IMR-90 (cell line): ENCODE measurements at regions not wholly inside any gene's neighbourhood (a gene's known extent, or its start where the extent isn't known, plus 50 kb on each side); places are given as distances from the start of the nearest gene placed in this dataset.

ENCODE experiments used
- ATAC-seq: fragments of 200-7000 bp; cut with Tn5 transposase; 2 replicates; pipeline ENCODE4 v1.9.1; 2020; ENCODE audit warnings: low read depth, mild to moderate bottlenecking, moderate library complexity
- BruUV-seq: library from RNA; stranded (reverse); fragments of 400-500 nt; replicated peaks from 2 replicates; lab custom pipeline; 2021; lab: Mats Ljungman, UMichigan
- CTCF ChIA-PET: fragments of 300-600 bp; formaldehyde crosslinking; extraction: SDS; loops from one replicate; lab custom pipeline; 2021; ENCODE audit warnings: antibody characterized with exemption; lab: Yijun Ruan, JAX
- POLR2A ChIA-PET: fragments of 300-600 bp; sonication (Branson Sonifier 250); formaldehyde crosslinking; loops from one replicate; lab custom pipeline; 2022; ENCODE audit warnings: antibody characterized with exemption; ENCODE audit not compliant: unreplicated experiment; lab: Charles Lee
- DNase-seq: peaks from one replicate; pipeline ENCODE4 v3.0.0; 2013
- H2AFZ ChIP-seq: replicated peaks from 2 replicates; pipeline ENCODE3; 2013; ENCODE audit warnings: low read length, mild to moderate bottlenecking; ENCODE audit not compliant: poor library complexity
- H2AK5ac ChIP-seq: 2 replicates; pipeline ENCODE4 v1.6.1; 2013; ENCODE audit warnings: low read depth, low read length, inconsistent platforms
- H2AK9ac ChIP-seq: replicated peaks from 2 replicates; pipeline ENCODE3; 2013; ENCODE audit warnings: mild to moderate bottlenecking, low read depth, low read length, moderate library complexity; ENCODE audit not compliant: poor library complexity
- H2BK120ac ChIP-seq: 2 replicates; pipeline ENCODE4 v1.6.1; 2013; ENCODE audit warnings: low read depth, low read length, inconsistent platforms
- H2BK15ac ChIP-seq: 3 replicates; pipeline ENCODE4 v1.6.1; 2013; ENCODE audit warnings: low read depth, low read length, inconsistent platforms
- H2BK20ac ChIP-seq: 2 replicates; pipeline ENCODE4 v1.6.1; 2013; ENCODE audit warnings: low read depth, mild to moderate bottlenecking, inconsistent platforms, low read length, moderate library complexity
- H2BK5ac ChIP-seq: 2 replicates; pipeline ENCODE4 v1.6.1; 2013; ENCODE audit warnings: mild to moderate bottlenecking, low read depth, low read length, inconsistent platforms; ENCODE audit not compliant: poor library complexity, severe bottlenecking
- H3K14ac ChIP-seq: replicated peaks from 2 replicates; pipeline ENCODE4 v1.6.1; 2013; ENCODE audit warnings: low read depth, low read length, inconsistent platforms
- H3K18ac ChIP-seq: 2 replicates; pipeline ENCODE4 v1.6.1; 2013; ENCODE audit warnings: low read depth, low read length, control low read depth
- H3K23ac ChIP-seq: 2 replicates; pipeline ENCODE4 v1.6.1; 2013; ENCODE audit warnings: low read depth, low read length, inconsistent platforms
- H3K27ac ChIP-seq: 2 replicates; pipeline ENCODE4 v1.5.1; 2013; ENCODE audit warnings: mild to moderate bottlenecking, control low read depth, low read length; ENCODE audit not compliant: insufficient read depth
- H3K27me3 ChIP-seq: 2 replicates; pipeline ENCODE4 v1.6.1; 2013; ENCODE audit warnings: low read length; ENCODE audit not compliant: control insufficient read depth, insufficient read depth
- H3K36me3 ChIP-seq: 2 replicates; pipeline ENCODE4 v1.6.1; 2013; ENCODE audit warnings: low read length, mixed read lengths; ENCODE audit not compliant: control insufficient read depth, insufficient read depth
- H3K4ac ChIP-seq: 2 replicates; pipeline ENCODE4 v1.6.1; 2013; ENCODE audit warnings: low read depth, low read length, inconsistent platforms
- H3K4me1 ChIP-seq: 2 replicates; pipeline ENCODE4 v1.6.1; 2013; ENCODE audit warnings: low read length, mixed read lengths; ENCODE audit not compliant: control insufficient read depth, insufficient read depth
- H3K4me2 ChIP-seq: 2 replicates; pipeline ENCODE4 v1.6.1; 2013; ENCODE audit warnings: low read depth, mild to moderate bottlenecking, control low read depth, low read length, moderate library complexity
- H3K4me3 ChIP-seq: 2 replicates; pipeline ENCODE4 v1.5.1; 2013; ENCODE audit warnings: low read depth, mild to moderate bottlenecking, control low read depth, low read length, moderate library complexity; ENCODE audit not compliant: insufficient read depth
- H3K56ac ChIP-seq: 2 replicates; pipeline ENCODE4 v1.6.1; 2013; ENCODE audit warnings: low read length, inconsistent platforms; ENCODE audit not compliant: insufficient read depth; ENCODE audit errors: extremely low read depth
- H3K79me1 ChIP-seq, 2 experiments: 2 replicates each; pipeline ENCODE4 v1.6.1; 2013; ENCODE audit warnings: low read length in 2 of 2, inconsistent platforms in 1 of 2, low read depth in 1 of 2
- H3K9ac ChIP-seq: 2 replicates; pipeline ENCODE4 v1.6.1; 2013; ENCODE audit warnings: low read depth, low read length, control low read depth
- H3K9me1 ChIP-seq: 2 replicates; pipeline ENCODE4 v1.6.1; 2013; ENCODE audit warnings: low read length, inconsistent platforms; ENCODE audit not compliant: insufficient read depth
- H3K9me3 ChIP-seq: 2 replicates; pipeline ENCODE4 v1.6.1; 2013; ENCODE audit warnings: low read length; ENCODE audit not compliant: control insufficient read depth, insufficient read depth
- H4K20me1 ChIP-seq: 2 replicates; pipeline ENCODE4 v1.6.1; 2013; ENCODE audit warnings: low read length, inconsistent platforms; ENCODE audit not compliant: insufficient read depth
- H4K5ac ChIP-seq: 2 replicates; pipeline ENCODE4 v1.6.1; 2013; ENCODE audit warnings: mild to moderate bottlenecking, low read depth, low read length, control low read depth
- H4K8ac ChIP-seq, 2 experiments: 2 replicates each; pipeline ENCODE4 v1.6.1; 2013; ENCODE audit warnings: low read depth in 2 of 2, low read length in 2 of 2, control low read depth in 1 of 2, inconsistent platforms in 1 of 2
- H4K91ac ChIP-seq: 2 replicates; pipeline ENCODE4 v1.6.1; 2013; ENCODE audit warnings: low read depth, low read length, inconsistent platforms; ENCODE audit not compliant: insufficient read depth
- BHLHE40 ChIP-seq: fragments of 150-350 bp; IDR thresholded peaks from 2 replicates; pipeline ENCODE4 v1.6.1; 2016; ENCODE audit warnings: mild to moderate bottlenecking, low read depth, low read length
- CEBPB ChIP-seq: IDR thresholded peaks from 2 replicates; pipeline ENCODE4 v1.6.1; 2012; ENCODE audit warnings: low read depth, low read length, improper control_type of control experiment
- CHD1 ChIP-seq: IDR thresholded peaks from 2 replicates; pipeline ENCODE4 v1.6.1; 2012; ENCODE audit warnings: low read depth, low read length, improper control_type of control experiment
- FOS ChIP-seq: fragments of 150-350 bp; IDR thresholded peaks from 2 replicates; pipeline ENCODE4 v1.6.1; 2016; ENCODE audit warnings: low read depth, low read length
- MAFK ChIP-seq: IDR thresholded peaks from 2 replicates; pipeline ENCODE4 v1.6.1; 2012; ENCODE audit warnings: low read depth, low read length, improper control_type of control experiment
- MAZ ChIP-seq: IDR thresholded peaks from 2 replicates; pipeline ENCODE4 v1.6.1; 2012; ENCODE audit warnings: low read depth, mild to moderate bottlenecking, low read length, improper control_type of control experiment, moderate library complexity, borderline replicate concordance
- MXI1 ChIP-seq: IDR thresholded peaks from 2 replicates; pipeline ENCODE4 v1.6.1; 2012; ENCODE audit warnings: low read depth, mild to moderate bottlenecking, low read length, moderate library complexity, borderline replicate concordance
- NFE2L2 ChIP-seq: fragments of 150-350 bp; IDR thresholded peaks from 2 replicates; pipeline ENCODE4 v1.6.1; 2016; ENCODE audit warnings: low read depth, mild to moderate bottlenecking, low read length
- POLR2A ChIP-seq: IDR thresholded peaks from 2 replicates; pipeline ENCODE4 v1.6.1; 2012; ENCODE audit warnings: mild to moderate bottlenecking, low read depth, low read length
- RAD21 ChIP-seq: IDR thresholded peaks from 2 replicates; pipeline ENCODE4 v1.6.1; 2012; ENCODE audit warnings: low read length, improper control_type of control experiment
- RCOR1 ChIP-seq: IDR thresholded peaks from 2 replicates; pipeline ENCODE4 v1.6.1; 2012; ENCODE audit warnings: mild to moderate bottlenecking, low read length, improper control_type of control experiment; ENCODE audit not compliant: insufficient replicate concordance
- RFX5 ChIP-seq: IDR thresholded peaks from 2 replicates; pipeline ENCODE4 v1.8.0; 2012; ENCODE audit warnings: low read depth, mild to moderate bottlenecking, low read length, moderate library complexity
- SMC3 ChIP-seq: fragments of 150-350 bp; IDR thresholded peaks from 2 replicates; pipeline ENCODE4 v1.6.1; 2016; ENCODE audit warnings: low read depth, mild to moderate bottlenecking, antibody characterized with exemption, low read length, moderate library complexity
- WGBS, 2 experiments: methylation state at CpG; one replicate each; pipeline versions ENCODE4 v1.1.5 to v1.1.7; 2013; ENCODE audit warnings: missing lambda C conversion rate in 2 of 2; ENCODE audit not compliant: insufficient read length in 1 of 2; ENCODE audit errors: extremely low coverage in 2 of 2; 5-methylcytosine and 5-hydroxymethylcytosine counted together
- dilution Hi-C: fragments of 300-500 bp; cut with HindIII; formaldehyde crosslinking; loops from one replicate; pipeline ENCODE4 v1.14.3; 2018; ENCODE audit warnings: low sequenced_read_pairs; ENCODE audit not compliant: unreplicated experiment
- in situ Hi-C: fragments of 300-500 bp; cut with MboI; formaldehyde crosslinking; loops from 3 replicates; pipeline ENCODE4 v1.14.3; 2019; ENCODE audit warnings: low sequenced_read_pairs, inconsistent platforms, mixed read lengths
- intact Hi-C: fragments of 100-400 bp; cut with micrococcal nuclease; formaldehyde crosslinking; loops from 2 replicates; pipeline ENCODE4 v1.10.0; 2022
- TF ChIP-seq, protein P1 (sequence below): fragments of 150-350 bp; IDR thresholded peaks from 2 replicates; pipeline ENCODE4 v1.6.1; 2017; ENCODE audit warnings: mild to moderate bottlenecking, antibody characterized with exemption, low read length, low read depth
- TF ChIP-seq, protein P2 (sequence below): fragments of 150-350 bp; IDR thresholded peaks from 2 replicates; pipeline ENCODE4 v1.6.1; 2016; ENCODE audit warnings: low read depth, mild to moderate bottlenecking, low read length, moderate library complexity, borderline replicate concordance
- TF ChIP-seq, protein P3 (sequence below): conservative IDR thresholded peaks from 2 replicates; pipeline ENCODE4 v1.5.1; 2012; ENCODE audit warnings: mild to moderate bottlenecking, low read depth, low read length, improper control_type of control experiment

DNA sequence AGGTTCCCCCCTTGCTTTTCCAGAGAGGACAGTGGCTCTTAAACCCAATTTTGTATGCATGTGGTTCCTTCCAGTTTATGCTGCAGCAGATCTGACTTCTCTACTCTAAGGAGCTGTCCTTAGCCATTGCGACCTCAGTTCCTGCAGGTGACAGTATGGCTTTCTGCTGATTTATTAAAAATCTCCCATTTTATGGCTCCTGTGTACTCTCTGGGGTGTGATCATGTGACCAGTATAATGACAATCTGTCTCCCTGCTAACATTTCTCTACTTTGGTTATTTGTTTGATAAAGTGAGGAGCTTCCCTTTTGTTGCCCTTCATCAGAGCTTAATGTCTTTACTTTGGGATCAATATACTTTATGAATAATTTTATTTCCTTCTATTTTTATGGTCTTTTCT is 148.7 kb upstream of the VRK2 start:
- no peaks in the 10 kb centered on the region for H4K20me1 ChIP-seq
- H3K23ac ChIP-seq, result no peak overlapping the region
- dilution Hi-C loops (no loop called here), in situ Hi-C loops (no loop called here), intact Hi-C loops (no loop called here)
- H2AK9ac ChIP-seq, result no peak overlapping the region
- H3K9me3 ChIP-seq, result no peaks in the 10 kb centered on the region
- H3K4me3 ChIP-seq, result no peak overlapping the region
- ATAC-seq (no peak), DNase-seq (no peak)
- no peak overlapping the region for H4K5ac ChIP-seq
- no peak overlapping the region for H2AFZ ChIP-seq
- CTCF ChIA-PET, result no interaction called here
- no peak overlapping the region for H2BK15ac ChIP-seq
- H2BK5ac ChIP-seq, result no peak overlapping the region
- H3K27ac ChIP-seq, result no peak overlapping the region
- no CpG with 5 or more reads among the region's 1 CpG for WGBS, 2 experiments
- no peak overlapping the region for H2BK20ac ChIP-seq
- H3K27me3 ChIP-seq, result no peaks in the 10 kb centered on the region; the same call in 1 of the 2 replicates
- no peaks in the 10 kb centered on the region for H3K79me1 ChIP-seq
- H3K4ac ChIP-seq, result no peak overlapping the region
- H4K8ac ChIP-seq, result no peak overlapping the region
- POLR2A ChIA-PET, result no interaction called here
- H3K36me3 ChIP-seq, result no peaks in the 10 kb centered on the region
- no peak overlapping the region for H3K4me2 ChIP-seq
- H3K56ac ChIP-seq, result no peak overlapping the region
- no peak overlapping the region for H3K9ac ChIP-seq
- TF ChIP-seq NFE2L2 (no peak), BHLHE40 (no peak), MAZ (no peak), POLR2A (no peak), FOS (no peak), MXI1 (no peak), CHD1 (no peak), MAFK (no peak), CEBPB (no peak), RCOR1 (no peak), RFX5 (no peak), SMC3 (no peak), RAD21 (no peak)
- TF ChIP-seq, protein P1, sequence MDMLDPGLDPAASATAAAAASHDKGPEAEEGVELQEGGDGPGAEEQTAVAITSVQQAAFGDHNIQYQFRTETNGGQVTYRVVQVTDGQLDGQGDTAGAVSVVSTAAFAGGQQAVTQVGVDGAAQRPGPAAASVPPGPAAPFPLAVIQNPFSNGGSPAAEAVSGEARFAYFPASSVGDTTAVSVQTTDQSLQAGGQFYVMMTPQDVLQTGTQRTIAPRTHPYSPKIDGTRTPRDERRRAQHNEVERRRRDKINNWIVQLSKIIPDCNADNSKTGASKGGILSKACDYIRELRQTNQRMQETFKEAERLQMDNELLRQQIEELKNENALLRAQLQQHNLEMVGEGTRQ, result no peak
- TF ChIP-seq, protein P2, sequence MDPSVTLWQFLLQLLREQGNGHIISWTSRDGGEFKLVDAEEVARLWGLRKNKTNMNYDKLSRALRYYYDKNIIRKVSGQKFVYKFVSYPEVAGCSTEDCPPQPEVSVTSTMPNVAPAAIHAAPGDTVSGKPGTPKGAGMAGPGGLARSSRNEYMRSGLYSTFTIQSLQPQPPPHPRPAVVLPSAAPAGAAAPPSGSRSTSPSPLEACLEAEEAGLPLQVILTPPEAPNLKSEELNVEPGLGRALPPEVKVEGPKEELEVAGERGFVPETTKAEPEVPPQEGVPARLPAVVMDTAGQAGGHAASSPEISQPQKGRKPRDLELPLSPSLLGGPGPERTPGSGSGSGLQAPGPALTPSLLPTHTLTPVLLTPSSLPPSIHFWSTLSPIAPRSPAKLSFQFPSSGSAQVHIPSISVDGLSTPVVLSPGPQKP, result no peak
- TF ChIP-seq, protein P3, sequence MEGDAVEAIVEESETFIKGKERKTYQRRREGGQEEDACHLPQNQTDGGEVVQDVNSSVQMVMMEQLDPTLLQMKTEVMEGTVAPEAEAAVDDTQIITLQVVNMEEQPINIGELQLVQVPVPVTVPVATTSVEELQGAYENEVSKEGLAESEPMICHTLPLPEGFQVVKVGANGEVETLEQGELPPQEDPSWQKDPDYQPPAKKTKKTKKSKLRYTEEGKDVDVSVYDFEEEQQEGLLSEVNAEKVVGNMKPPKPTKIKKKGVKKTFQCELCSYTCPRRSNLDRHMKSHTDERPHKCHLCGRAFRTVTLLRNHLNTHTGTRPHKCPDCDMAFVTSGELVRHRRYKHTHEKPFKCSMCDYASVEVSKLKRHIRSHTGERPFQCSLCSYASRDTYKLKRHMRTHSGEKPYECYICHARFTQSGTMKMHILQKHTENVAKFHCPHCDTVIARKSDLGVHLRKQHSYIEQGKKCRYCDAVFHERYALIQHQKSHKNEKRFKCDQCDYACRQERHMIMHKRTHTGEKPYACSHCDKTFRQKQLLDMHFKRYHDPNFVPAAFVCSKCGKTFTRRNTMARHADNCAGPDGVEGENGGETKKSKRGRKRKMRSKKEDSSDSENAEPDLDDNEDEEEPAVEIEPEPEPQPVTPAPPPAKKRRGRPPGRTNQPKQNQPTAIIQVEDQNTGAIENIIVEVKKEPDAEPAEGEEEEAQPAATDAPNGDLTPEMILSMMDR, result no peak
- H3K14ac ChIP-seq, result no peak overlapping the region
- H3K18ac ChIP-seq, result no peak overlapping the region
- no TSS peak for BruUV-seq
- H2AK5ac ChIP-seq, result no peak overlapping the region
- H4K91ac ChIP-seq, result no peak overlapping the region
- no peaks in the 10 kb centered on the region for H3K9me1 ChIP-seq
- H3K4me1 ChIP-seq, result no peaks in the 10 kb centered on the region
- no peak overlapping the region for H2BK120ac ChIP-seq
